Mammary epithelial cell (primary cell): ENCODE measurements at regions not wholly inside any gene's neighbourhood (a gene's known extent, or its start where the extent isn't known, plus 50 kb on each side); places are given as distances from the start of the nearest gene placed in this dataset.

Source experiments
- EZH2 ChIP-seq: IDR thresholded peaks from 2 replicates; pipeline ENCODE4 v1.6.1; 2012; ENCODE audit warnings: low read length, inconsistent platforms, borderline replicate concordance
- TF ChIP-seq, protein P1 (sequence below), 2 donors: IDR thresholded peaks in 1 of 2; conservative IDR thresholded peaks in 1 of 2; 2 replicates each; pipeline ENCODE4 v1.5.1; 2011 to 2012; ENCODE audit warnings: inconsistent platforms in 2 of 2, low read length in 2 of 2, mild to moderate bottlenecking in 2 of 2, control low read depth in 1 of 2, low read depth in 1 of 2; ENCODE audit not compliant: insufficient read depth in 1 of 2; ENCODE audit errors: extremely low read depth in 1 of 2

- TF ChIP-seq, protein P1, sequence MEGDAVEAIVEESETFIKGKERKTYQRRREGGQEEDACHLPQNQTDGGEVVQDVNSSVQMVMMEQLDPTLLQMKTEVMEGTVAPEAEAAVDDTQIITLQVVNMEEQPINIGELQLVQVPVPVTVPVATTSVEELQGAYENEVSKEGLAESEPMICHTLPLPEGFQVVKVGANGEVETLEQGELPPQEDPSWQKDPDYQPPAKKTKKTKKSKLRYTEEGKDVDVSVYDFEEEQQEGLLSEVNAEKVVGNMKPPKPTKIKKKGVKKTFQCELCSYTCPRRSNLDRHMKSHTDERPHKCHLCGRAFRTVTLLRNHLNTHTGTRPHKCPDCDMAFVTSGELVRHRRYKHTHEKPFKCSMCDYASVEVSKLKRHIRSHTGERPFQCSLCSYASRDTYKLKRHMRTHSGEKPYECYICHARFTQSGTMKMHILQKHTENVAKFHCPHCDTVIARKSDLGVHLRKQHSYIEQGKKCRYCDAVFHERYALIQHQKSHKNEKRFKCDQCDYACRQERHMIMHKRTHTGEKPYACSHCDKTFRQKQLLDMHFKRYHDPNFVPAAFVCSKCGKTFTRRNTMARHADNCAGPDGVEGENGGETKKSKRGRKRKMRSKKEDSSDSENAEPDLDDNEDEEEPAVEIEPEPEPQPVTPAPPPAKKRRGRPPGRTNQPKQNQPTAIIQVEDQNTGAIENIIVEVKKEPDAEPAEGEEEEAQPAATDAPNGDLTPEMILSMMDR (conservative IDR thresholded peaks at IDR 0.05 in 1 of 2, IDR thresholded peaks at IDR 0.05 in 1 of 2; ENCODE audit: extremely low read depth in 1 of 2, insufficient read depth in 1 of 2, low read depth in 1 of 2, low read length in 2 of 2), result no peak
- no peak for TF ChIP-seq EZH2
Observed at GRCh38 chr11:134685793-134686380, 273.8 kb upstream of the B3GAT1 start.
